ENCODE measurements at regions not wholly inside any gene's neighbourhood (a gene's known extent, or its start where the extent isn't known, plus 50 kb on each side); places are given as distances from the start of the nearest gene placed in this dataset.

GRCh38 chr2:132274000-132274399 lies 112.2 kb upstream of the ANKRD30BL start:
- no peak for TF ChIP-seq CTCF (IDR thresholded peaks at IDR 0.05; ENCODE audit: low read depth, low read length)
- no peaks in the 10 kb centered on the region for H3K27me3 ChIP-seq
- no peak overlapping the region for H3K27ac ChIP-seq
- peaks cover 6% of the 10 kb centered on the region for H3K4me1 ChIP-seq (ENCODE audit: low read depth)
- no peaks in the 10 kb centered on the region for H3K36me3 ChIP-seq
- H3K9me3 ChIP-seq (ENCODE audit: low read depth): no peaks in the 10 kb centered on the region
- no peak for DNase-seq (ENCODE audit: low read depth in 1 of 2, low spot score in 1 of 2)
- no peak overlapping the region for H3K4me3 ChIP-seq

GRCh38 chr2:132275396-132275795 lies 113.6 kb upstream of the ANKRD30BL start:
- no peaks in the 10 kb centered on the region for H3K4me1 ChIP-seq (ENCODE audit: low read depth)
- H3K4me3 ChIP-seq: no peak overlapping the region
- no peaks in the 10 kb centered on the region for H3K27me3 ChIP-seq
- H3K9me3 ChIP-seq (ENCODE audit: low read depth): no peaks in the 10 kb centered on the region
- TF ChIP-seq CTCF (IDR thresholded peaks at IDR 0.05; ENCODE audit: low read depth, low read length): no peak
- DNase-seq (ENCODE audit: low read depth in 1 of 2, low spot score in 1 of 2): no peak
- H3K36me3 ChIP-seq: no peaks in the 10 kb centered on the region
- H3K27ac ChIP-seq: no peak overlapping the region

GRCh38 chr2:132276571-132276981 lies 114.8 kb upstream of the ANKRD30BL start:
- no peak for TF ChIP-seq CTCF (IDR thresholded peaks at IDR 0.05; ENCODE audit: low read depth, low read length)
- Histone ChIP-seq H3K27me3 (no peaks in the 10 kb centered on the region), H3K9me3 (ENCODE audit: low read depth) (no peaks in the 10 kb centered on the region), H3K27ac (no peak overlapping the region), H3K4me1 (ENCODE audit: low read depth) (no peaks in the 10 kb centered on the region), H3K36me3 (no peaks in the 10 kb centered on the region), H3K4me3 (no peak overlapping the region)
- DNase-seq (ENCODE audit: low read depth in 1 of 2, low spot score in 1 of 2): no peak

- no peak for DNase-seq (ENCODE audit: low read depth in 1 of 2, low spot score in 1 of 2)
- Histone ChIP-seq H3K27ac (no peak overlapping the region), H3K4me3 (no peak overlapping the region), H3K9me3 (ENCODE audit: low read depth) (no peaks in the 10 kb centered on the region), H3K4me1 (ENCODE audit: low read depth) (no peaks in the 10 kb centered on the region), H3K27me3 (no peaks in the 10 kb centered on the region), H3K36me3 (no peaks in the 10 kb centered on the region)
- TF ChIP-seq CTCF (IDR thresholded peaks at IDR 0.05; ENCODE audit: low read depth, low read length): no peak
These were observed 116.5 kb upstream of the ANKRD30BL start for GRCh38 chr2:132278267-132278666.

- Histone ChIP-seq H3K9me3 (ENCODE audit: low read depth) (no peaks in the 10 kb centered on the region), H3K36me3 (no peaks in the 10 kb centered on the region), H3K4me1 (ENCODE audit: low read depth) (no peaks in the 10 kb centered on the region), H3K27ac (no peak overlapping the region), H3K27me3 (no peaks in the 10 kb centered on the region), H3K4me3 (no peak overlapping the region)
- DNase-seq (ENCODE audit: low read depth in 1 of 2, low spot score in 1 of 2): no peak
- TF ChIP-seq CTCF (IDR thresholded peaks at IDR 0.05; ENCODE audit: low read depth, low read length): no peak
These were observed 117.6 kb upstream of the ANKRD30BL start for GRCh38 chr2:132279344-132279743.

Measured in cardiac muscle cell (in vitro differentiated cells and primary cell).